C1 segment of cervical spinal cord (tissue), 14 donors: ENCODE measurements at regions not wholly inside any gene's neighbourhood (a gene's known extent, or its start where the extent isn't known, plus 50 kb on each side); places are given as distances from the start of the nearest gene placed in this dataset.

Source experiments
- DNase-seq, 14 donors: peaks; one replicate each; lab custom pipeline; 2025; lab: John Stamatoyannopoulos, UW

- DNase-seq, result peak in 3 of 14 donors; percentile 14 to 35 (median 29)
Observed at GRCh38 chr19:46546194-46546896, 50.7 kb upstream of the PNMA8B start.

GRCh38 chr19:46550684-46551083, 50.4 kb upstream of the CALM3 start:
- DNase-seq, result no peak

- no peak for DNase-seq
Observed at GRCh38 chr19:46551164-46551563, 50.0 kb upstream of the CALM3 start.
